ENCODE measurements at regions not wholly inside any gene's neighbourhood (a gene's known extent, or its start where the extent isn't known, plus 50 kb on each side); places are given as distances from the start of the nearest gene placed in this dataset.

DNA sequence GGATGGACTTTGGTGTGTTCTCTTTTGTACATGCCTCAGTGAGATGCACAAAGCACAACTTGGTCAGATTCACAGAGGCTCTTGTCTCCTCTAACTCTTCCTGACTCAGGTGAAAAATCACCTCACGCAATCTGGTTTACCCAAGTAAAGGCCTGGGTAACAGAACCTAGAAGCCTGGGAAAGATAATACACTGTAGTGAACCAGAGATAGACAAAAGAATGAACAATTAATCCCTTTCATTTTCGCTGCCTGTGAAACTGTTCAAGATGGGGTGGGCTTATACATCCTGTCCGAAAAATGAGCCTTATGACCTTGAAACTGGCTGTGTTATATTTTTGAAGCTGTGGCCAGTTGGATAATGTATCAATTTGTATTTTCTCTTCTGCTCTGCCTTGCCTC, 678.9 kb upstream of the TEX47 start:
- Mint-ChIP-seq H3K27me3 (ENCODE audit: unreplicated experiment) (no peaks in the 10 kb centered on the region), H3K4me1 (ENCODE audit: unreplicated experiment) (no peaks in the 10 kb centered on the region), H3K4me3 (ENCODE audit: unreplicated experiment) (no peak overlapping the region), H3K9me3 (ENCODE audit: unreplicated experiment) (no peaks in the 10 kb centered on the region), H3K36me3 (ENCODE audit: low read depth, unreplicated experiment) (no peaks in the 10 kb centered on the region), H3K27ac (ENCODE audit: unreplicated experiment) (no peak overlapping the region)
- no peak for DNase-seq (ENCODE audit: low spot score)
- TF ChIP-seq CTCF (IDR thresholded peaks at IDR 0.05; ENCODE audit: unreplicated experiment), result no peak

- Mint-ChIP-seq H3K9me3 (ENCODE audit: unreplicated experiment) (no peaks in the 10 kb centered on the region), H3K4me3 (ENCODE audit: unreplicated experiment) (no peak overlapping the region), H3K36me3 (ENCODE audit: low read depth, unreplicated experiment) (no peaks in the 10 kb centered on the region), H3K27me3 (ENCODE audit: unreplicated experiment) (no peaks in the 10 kb centered on the region), H3K27ac (ENCODE audit: unreplicated experiment) (no peak overlapping the region), H3K4me1 (ENCODE audit: unreplicated experiment) (no peaks in the 10 kb centered on the region)
- DNase-seq (ENCODE audit: low spot score), result no peak
- TF ChIP-seq CTCF (IDR thresholded peaks at IDR 0.05; ENCODE audit: unreplicated experiment), result no peak
Observed at GRCh38 chr7:89477991-89478390, 676.3 kb upstream of the STEAP1 start.

- TF ChIP-seq CTCF (IDR thresholded peaks at IDR 0.05; ENCODE audit: unreplicated experiment), result no peak
- no peaks in the 10 kb centered on the region for H3K27me3 Mint-ChIP-seq (ENCODE audit: unreplicated experiment)
- H3K9me3 Mint-ChIP-seq (ENCODE audit: unreplicated experiment), result no peaks in the 10 kb centered on the region
- H3K27ac Mint-ChIP-seq (ENCODE audit: unreplicated experiment), result no peak overlapping the region
- H3K4me3 Mint-ChIP-seq (ENCODE audit: unreplicated experiment), result no peak overlapping the region
- no peaks in the 10 kb centered on the region for H3K4me1 Mint-ChIP-seq (ENCODE audit: unreplicated experiment)
- no peak for DNase-seq (ENCODE audit: low spot score)
- no peaks in the 10 kb centered on the region for H3K36me3 Mint-ChIP-seq (ENCODE audit: low read depth, unreplicated experiment)
Observed at GRCh38 chr7:89495704-89496103, 658.6 kb upstream of the STEAP1 start.

DNA sequence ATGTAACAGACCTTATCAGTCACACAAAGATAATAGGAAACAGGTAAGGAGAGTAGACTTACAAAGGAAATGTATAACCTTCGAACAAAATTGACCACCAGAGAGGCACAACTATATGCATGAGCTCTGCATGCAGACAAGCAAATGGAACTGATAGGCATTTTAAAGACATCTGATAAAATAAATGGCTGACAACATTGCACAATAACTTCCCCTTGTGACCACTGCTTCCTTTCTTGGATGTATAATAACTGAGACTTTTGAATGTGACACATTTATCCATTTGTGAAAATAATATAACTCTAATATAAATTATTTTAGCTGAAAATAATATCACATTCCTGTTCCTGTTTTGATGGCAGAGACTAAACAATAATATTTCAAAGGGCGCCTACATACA, 654.2 kb upstream of the STEAP1 start:
- no peak overlapping the region for H3K27ac Mint-ChIP-seq (ENCODE audit: unreplicated experiment)
- DNase-seq (ENCODE audit: low spot score), result no peak
- no peak overlapping the region for H3K4me3 Mint-ChIP-seq (ENCODE audit: unreplicated experiment)
- H3K4me1 Mint-ChIP-seq (ENCODE audit: unreplicated experiment), result no peaks in the 10 kb centered on the region
- no peaks in the 10 kb centered on the region for H3K27me3 Mint-ChIP-seq (ENCODE audit: unreplicated experiment)
- TF ChIP-seq CTCF (IDR thresholded peaks at IDR 0.05; ENCODE audit: unreplicated experiment), result no peak
- H3K9me3 Mint-ChIP-seq (ENCODE audit: unreplicated experiment), result no peaks in the 10 kb centered on the region
- no peaks in the 10 kb centered on the region for H3K36me3 Mint-ChIP-seq (ENCODE audit: low read depth, unreplicated experiment)

DNA sequence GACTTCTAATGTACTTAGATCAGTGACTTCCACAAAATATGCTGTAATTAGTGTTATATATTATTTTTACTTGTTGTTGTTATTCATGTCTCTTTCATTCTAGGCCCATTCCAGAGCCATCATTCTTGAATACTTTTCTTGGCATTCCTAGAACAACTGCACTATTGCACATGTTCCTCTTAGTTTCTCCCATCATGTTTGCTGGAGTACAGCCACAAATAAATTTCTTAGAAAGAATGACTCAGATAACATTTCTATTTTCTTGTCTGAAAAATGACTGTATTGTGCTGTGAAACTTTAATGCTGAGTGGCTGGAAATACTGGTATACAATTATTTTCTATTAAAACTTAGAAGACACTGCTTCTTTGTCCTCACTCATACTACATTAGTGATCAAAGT, 651.0 kb upstream of the STEAP1 start:
- Mint-ChIP-seq H3K27me3 (ENCODE audit: unreplicated experiment) (no peaks in the 10 kb centered on the region), H3K27ac (ENCODE audit: unreplicated experiment) (no peak overlapping the region), H3K4me3 (ENCODE audit: unreplicated experiment) (no peak overlapping the region), H3K9me3 (ENCODE audit: unreplicated experiment) (no peaks in the 10 kb centered on the region), H3K4me1 (ENCODE audit: unreplicated experiment) (no peaks in the 10 kb centered on the region), H3K36me3 (ENCODE audit: low read depth, unreplicated experiment) (no peaks in the 10 kb centered on the region)
- no peak for DNase-seq (ENCODE audit: low spot score)
- no peak for TF ChIP-seq CTCF (IDR thresholded peaks at IDR 0.05; ENCODE audit: unreplicated experiment)
